A172 (cell line): ENCODE measurements at regions not wholly inside any gene's neighbourhood (a gene's known extent, or its start where the extent isn't known, plus 50 kb on each side); places are given as distances from the start of the nearest gene placed in this dataset.

Source experiments
- DNase-seq: peaks from one replicate; pipeline ENCODE4 v3.0.0-alpha.2; 2015; ENCODE audit warnings: low spot score

DNA sequence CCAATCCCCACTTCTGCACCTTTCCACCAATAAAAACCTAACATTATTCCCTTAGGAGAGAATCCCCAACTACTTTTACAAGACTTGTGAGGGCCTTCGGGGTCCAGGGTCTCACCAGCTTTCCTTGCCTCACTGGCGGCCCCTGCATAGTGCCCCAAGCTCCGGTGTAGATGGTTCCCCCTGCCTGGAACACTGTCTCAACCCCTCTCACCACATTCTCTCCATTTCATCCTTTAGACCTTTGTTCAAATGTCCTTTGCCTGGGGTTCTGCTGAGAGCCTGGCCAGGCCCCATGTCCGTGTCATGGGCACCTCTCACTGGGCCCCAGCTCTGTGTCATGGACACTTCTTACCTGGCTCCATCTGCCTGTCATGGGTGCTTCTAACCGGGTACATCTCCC lies 64.5 kb upstream of the SORCS3 start:
- DNase-seq: no peak

DNA sequence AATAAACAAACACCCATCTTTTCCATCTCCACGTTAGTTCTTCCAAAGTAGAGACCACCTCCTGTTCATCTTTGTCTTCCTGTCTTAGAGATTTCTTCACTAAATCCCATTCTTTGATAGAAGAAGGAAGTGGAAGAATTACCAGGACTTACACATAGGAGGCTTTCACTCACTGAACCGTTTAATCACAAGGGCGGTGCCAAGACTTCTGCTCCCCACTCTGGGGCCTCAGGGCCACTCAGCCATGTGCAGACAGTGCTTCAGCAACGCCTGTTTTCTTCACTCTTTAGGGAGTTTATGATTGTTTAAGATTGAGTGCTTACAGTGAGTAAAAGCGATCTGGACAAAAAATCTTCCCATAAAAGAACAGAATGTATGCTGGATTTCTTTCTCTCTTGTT lies 63.9 kb upstream of the SORCS3 start:
- no peak for DNase-seq

DNA sequence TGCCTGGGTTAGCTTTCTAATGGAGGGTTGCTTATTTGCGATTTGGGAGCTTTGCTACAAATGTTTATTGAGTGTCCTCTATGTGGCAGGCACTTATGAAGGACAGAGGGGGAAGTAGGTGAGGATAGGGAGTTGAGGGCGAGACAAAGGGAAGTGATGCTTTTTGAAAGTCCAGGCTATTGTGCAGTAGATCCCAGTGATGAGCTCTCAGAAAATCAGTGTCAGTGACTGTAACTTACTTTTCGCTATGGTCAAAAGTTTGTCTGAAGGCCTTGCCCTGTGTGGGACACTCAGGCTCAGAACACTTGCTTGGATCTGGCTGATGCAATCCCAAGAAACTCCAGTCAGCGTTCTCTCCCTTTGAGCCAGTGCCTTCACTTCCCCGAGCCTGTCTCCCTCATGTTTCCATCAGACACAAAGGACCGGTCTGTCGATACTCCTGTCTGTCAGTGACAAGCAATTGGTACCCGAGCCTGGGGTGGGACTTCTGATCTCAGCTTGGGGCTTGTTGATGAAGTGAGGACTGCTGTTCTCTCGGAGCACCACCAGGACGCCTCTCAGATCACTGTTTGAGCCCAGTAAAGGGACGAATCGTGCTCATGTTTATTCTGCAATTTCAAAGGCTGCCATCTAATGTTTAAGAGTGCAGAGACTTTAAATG lies 63.1 kb upstream of the SORCS3 start:
- no peak for DNase-seq

DNA sequence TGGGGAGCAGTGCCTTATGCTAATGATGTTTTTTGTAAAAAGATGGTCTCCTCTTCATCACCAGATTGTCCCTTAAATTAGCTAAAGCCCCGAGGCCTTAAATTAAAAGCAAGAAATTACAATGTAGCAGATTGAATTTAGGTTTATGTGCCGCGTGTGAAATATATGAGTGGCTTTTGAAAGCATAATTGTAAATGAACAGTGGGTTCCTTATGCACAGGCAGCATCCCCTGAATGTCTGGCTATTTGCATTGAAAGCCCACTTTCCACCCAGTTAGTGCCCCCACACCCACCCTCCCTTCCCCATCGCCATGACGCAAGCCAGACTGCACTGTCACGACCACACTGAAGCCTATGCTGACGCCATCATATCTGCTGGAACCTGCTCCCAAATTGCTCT lies 62.4 kb upstream of the SORCS3 start:
- no peak for DNase-seq

DNA sequence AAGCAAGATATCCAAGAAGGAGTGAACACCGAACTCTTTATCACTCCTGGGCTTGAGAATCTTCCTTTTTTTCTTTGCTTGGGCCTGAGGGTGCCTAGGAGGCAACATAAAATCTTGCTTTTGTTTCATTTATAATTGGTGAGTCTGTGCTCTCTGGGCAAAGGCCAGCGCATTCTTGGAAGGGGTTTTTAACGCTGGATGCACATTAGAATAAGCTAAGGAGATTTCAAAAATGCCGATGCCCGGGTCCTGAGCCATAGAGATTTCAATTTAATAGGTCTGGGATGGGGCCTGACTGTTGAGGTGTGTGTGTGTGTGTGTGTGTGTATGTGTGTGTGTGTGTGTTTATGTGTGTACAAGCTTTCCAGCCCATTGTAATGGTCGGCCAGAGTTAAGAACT lies 62.0 kb upstream of the SORCS3 start:
- DNase-seq: no peak

DNA sequence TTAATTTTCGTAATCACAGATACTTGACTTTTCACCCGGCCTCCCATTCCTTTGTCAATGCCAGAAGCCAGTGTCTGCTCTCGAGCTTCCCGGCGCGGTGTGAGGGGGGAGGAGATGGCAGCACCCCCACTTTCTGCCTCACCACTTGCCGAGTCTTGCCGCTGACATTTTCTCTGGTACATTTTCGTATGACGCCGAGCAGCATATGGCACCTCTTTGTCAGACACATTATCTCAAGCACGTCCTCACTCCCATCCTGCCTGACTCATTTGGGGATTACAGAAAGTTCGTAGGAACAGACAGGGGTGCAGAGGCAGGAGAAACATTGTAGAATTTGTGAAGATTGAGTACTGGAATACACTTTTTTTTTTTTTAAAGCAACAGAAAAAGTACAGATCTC lies 60.8 kb upstream of the SORCS3 start:
- no peak for DNase-seq

DNA sequence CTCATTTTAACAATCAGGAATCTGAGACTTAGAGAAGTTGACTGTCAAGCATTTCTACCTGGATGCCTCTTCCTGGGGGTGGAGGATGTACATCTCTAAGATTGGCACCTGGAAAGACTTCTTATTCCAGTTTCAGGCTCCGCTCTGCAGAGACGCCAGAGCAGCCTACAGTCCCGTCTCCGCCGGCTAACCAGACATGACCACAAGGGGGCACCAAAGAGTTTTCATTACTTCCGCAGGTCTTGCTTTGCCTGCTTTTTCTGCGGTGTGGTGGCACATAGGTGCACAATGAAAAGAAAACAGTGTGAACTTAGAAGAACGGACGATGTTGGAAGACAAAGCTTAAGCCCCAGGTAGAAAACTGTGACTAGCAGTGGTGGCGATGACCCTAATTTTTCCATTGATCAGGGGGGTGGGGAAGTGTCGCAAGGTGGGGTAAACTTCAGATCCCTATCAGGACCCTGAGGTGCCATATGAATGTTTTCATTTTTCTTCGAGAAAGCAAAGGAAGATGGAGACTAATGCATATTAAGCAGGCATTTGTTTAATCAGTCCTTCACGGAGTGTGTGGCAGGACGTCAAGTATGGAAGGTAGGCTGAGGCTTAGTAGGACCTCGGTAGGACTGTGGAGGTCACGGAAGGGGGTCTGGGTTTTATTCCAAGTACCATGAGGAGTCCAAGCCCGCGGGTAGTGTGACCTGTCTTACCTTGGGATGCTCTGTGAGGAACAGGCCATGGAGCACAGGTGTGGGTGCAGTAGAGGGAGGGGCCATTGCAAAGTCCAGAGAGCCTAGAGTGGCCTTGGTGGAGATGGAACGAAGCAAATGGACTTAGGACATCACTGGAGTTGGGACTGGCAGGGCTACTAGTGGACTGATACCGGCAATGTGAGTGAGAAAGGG lies 60.1 kb upstream of the SORCS3 start:
- peak; percentile 71 for DNase-seq

DNA sequence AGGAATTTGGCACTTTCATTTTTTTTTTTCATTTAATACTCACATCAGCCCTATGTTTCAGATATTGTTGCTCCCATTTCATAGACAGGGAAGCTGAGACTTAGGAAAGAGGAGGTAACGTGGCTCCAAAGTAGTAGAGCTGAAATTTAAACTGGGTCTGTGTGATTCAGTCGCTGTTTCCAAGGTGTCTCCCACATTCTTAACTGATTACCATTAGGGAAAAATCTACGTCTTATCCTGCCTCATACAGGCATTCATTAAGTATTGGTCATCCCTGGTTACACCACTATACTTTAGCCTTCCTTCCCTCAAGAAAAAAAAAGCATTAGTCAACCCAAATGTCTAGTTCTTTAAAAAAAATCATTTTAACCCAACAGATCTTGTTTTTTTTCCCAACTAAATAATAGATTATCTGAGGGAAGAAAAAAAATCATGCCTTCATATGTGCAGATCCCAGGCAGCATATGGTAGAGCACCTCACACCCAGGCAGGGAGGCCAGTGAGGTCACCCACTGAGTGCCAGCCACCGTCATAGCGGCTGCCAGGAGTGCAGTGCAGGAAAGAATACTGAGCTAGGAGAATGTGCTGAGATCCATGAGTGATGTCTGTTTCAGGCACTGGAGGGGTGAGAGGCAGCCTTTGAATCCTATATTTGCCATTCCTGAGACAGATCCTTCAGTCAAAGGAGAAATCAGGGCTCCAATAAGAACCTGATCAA lies 59.0 kb upstream of the SORCS3 start:
- DNase-seq: peak; percentile 76

DNA sequence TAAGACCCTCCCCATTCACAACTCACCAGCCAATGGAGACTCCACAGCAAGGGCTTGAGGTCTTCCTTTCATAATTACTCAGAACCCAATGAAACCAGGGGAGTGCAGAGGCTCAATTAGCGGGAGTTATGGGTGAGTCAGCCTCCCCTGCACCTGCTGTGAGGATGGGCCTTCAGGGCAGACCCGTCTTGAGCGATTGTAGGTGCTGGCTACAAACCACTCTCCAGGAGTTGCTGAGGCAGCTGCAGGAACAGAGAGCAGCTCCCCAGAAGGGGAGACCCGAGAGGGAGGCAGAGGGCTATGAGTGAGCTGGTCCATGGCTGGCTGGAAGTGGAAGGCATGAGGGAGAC lies 58.5 kb upstream of the SORCS3 start:
- DNase-seq: peak; percentile 74

DNA sequence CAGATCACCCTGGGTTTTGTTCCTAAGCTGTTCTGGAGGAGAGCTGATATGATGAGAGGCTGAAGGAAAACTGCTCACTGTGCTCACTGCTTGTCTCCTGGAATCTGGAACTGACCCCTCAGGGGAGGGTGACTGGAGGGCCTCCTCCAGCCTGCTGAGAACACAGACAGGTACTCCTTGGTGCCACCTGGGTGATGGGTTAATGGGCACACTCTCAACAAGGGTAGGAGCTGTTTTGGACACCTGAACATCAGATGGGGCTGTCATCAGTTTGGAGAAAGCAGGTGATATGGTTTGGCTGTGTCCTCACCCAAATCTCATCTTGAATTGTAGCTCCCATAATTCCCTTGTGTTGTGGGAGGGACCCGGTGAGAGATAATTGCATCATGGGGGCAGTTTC lies 58.1 kb upstream of the SORCS3 start:
- no peak for DNase-seq

DNA sequence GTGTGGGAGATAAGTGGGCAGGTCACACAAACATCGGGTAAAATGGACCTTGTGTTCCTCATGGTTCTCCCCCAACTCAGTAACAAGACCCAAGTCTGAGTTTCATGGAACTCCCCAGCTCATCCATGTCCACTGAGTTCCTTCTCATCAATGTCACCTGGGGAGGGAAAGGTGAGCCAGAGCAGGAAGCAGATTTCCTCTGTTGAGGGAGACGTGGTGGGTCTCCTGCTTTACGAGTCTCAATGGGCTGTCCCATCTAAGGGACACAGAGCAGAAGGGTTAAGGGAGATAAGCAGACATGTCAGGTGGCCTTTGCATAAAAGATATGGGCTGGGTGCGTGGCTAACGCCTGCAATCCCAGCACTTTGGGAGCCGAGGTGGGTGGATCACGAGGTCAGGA lies 56.5 kb upstream of the SORCS3 start:
- DNase-seq: no peak

DNA sequence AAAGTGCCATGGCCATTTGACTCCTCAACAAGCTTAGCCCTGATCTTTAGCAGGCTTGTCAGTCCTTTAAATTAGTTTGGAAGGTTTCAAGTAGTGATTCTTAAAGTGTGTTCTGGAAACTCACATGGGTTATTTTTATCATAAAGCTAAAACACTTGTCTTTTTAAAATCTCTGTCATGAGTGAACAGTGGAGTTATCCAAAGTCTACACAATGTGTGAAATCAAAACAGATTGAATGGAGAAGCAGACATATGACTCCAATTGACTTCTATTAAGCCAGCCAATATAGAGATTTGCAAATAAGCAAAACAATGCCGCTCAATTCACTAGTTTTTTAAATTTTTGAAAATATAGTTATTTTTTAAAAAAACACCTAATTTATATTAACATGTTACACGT lies 53.3 kb upstream of the SORCS3 start:
- DNase-seq: no peak

DNA sequence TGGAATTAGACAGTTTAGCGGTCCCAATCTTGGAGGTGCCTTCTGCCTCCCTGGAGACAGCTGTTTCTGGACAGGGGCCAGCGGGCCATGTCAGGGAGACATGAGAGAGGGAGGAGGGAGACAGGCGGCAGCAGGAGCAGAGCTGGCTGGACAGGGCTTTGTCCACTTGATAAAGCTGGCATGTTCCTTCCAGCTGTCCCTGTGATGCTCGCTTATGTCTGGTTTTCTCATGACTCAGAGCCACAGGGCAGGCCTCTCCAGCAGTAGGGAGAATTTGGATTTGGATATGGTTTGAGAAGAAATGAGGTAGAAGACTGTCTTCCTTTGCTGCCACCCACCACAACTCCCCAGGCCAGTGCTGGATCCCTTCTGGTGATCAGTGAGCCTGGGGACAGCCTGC lies 51.7 kb upstream of the SORCS3 start:
- peak; percentile 67 for DNase-seq

DNA sequence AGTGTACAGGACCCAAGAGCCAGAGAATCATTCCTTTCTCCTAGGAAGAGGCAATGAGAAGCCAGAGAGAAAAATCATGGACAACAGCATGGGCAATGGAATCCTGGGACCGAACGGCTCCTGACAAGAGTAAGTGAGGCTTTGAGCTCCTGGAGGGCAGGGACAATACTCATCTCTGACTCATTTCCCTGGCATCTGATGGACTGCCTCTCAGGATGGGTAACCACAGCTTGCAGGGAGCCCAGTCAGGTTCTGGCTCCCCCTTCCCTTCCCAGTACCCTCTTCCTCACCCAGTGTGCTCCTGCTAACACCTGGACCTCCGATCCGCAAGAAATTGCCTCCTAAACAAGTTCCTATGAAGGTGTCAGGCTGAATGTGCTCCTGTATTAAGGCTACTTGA lies 51.2 kb upstream of the SORCS3 start:
- peak; percentile 94 for DNase-seq
